ENCODE measurements at regions not wholly inside any gene's neighbourhood (a gene's known extent, or its start where the extent isn't known, plus 50 kb on each side); places are given as distances from the start of the nearest gene placed in this dataset.

- Histone ChIP-seq H3K4me2 (ENCODE audit: low read depth, low read length, poor library complexity, severe bottlenecking) (no peak overlapping the region), H2AFZ (ENCODE audit: low read length) (no peak overlapping the region), H3K9me2 (replicated peaks; ENCODE audit: insufficient read depth, low read length) (no peaks in the 10 kb centered on the region), H3K79me2 (ENCODE audit: low read length) (no peaks in the 10 kb centered on the region), H3K27me3 (ENCODE audit: low read length) (no peaks in the 10 kb centered on the region), H3K36me3 (ENCODE audit: insufficient read depth, low read length) (no peaks in the 10 kb centered on the region), H3K9me3 (ENCODE audit: low read length) (no peaks in the 10 kb centered on the region), H3K4me1 (ENCODE audit: low read length) (no peaks in the 10 kb centered on the region), H4K20me1 (ENCODE audit: insufficient read depth, low read depth, low read length) (no peaks in the 10 kb centered on the region), H3K27ac (ENCODE audit: low read length) (no peak overlapping the region), H3K4me3 (ENCODE audit: low read length) (no peak overlapping the region), H3K9ac (ENCODE audit: low read length) (no peak overlapping the region)
- DNase-seq: no peak
Measured at GRCh38 chr5:88394536-88395175, 126.0 kb upstream of the TMEM161B start.

- Histone ChIP-seq H3K4me2 (ENCODE audit: low read depth, low read length, poor library complexity, severe bottlenecking) (no peak overlapping the region), H3K9me2 (replicated peaks; ENCODE audit: insufficient read depth, low read length) (no peaks in the 10 kb centered on the region), H3K36me3 (ENCODE audit: insufficient read depth, low read length) (no peaks in the 10 kb centered on the region), H3K27ac (ENCODE audit: low read length) (no peak overlapping the region), H3K9ac (ENCODE audit: low read length) (no peak overlapping the region), H3K4me3 (ENCODE audit: low read length) (no peak overlapping the region), H3K4me1 (ENCODE audit: low read length) (no peaks in the 10 kb centered on the region), H3K27me3 (ENCODE audit: low read length) (no peaks in the 10 kb centered on the region), H3K79me2 (ENCODE audit: low read length) (no peaks in the 10 kb centered on the region), H3K9me3 (ENCODE audit: low read length) (no peaks in the 10 kb centered on the region), H4K20me1 (ENCODE audit: insufficient read depth, low read depth, low read length) (no peaks in the 10 kb centered on the region), H2AFZ (ENCODE audit: low read length) (no peak overlapping the region)
- DNase-seq: no peak
Measured at GRCh38 chr5:88393716-88394535, 125.3 kb upstream of the TMEM161B start.

GRCh38 chr5:88393042-88393441 is 124.4 kb upstream of the TMEM161B start:
- no peaks in the 10 kb centered on the region for H3K79me2 ChIP-seq (ENCODE audit: low read length)

GRCh38 chr5:88391991-88392390 is 123.3 kb upstream of the TMEM161B start:
- Histone ChIP-seq H3K36me3 (ENCODE audit: insufficient read depth, low read length) (no peaks in the 10 kb centered on the region), H3K27ac (ENCODE audit: low read length) (no peak overlapping the region), H4K20me1 (ENCODE audit: insufficient read depth, low read depth, low read length) (no peaks in the 10 kb centered on the region), H3K4me1 (ENCODE audit: low read length) (no peaks in the 10 kb centered on the region), H3K9me2 (replicated peaks; ENCODE audit: insufficient read depth, low read length) (no peaks in the 10 kb centered on the region), H3K79me2 (ENCODE audit: low read length) (no peaks in the 10 kb centered on the region), H3K4me2 (ENCODE audit: low read depth, low read length, poor library complexity, severe bottlenecking) (no peak overlapping the region), H2AFZ (ENCODE audit: low read length) (no peak overlapping the region), H3K27me3 (ENCODE audit: low read length) (no peaks in the 10 kb centered on the region), H3K9ac (ENCODE audit: low read length) (no peak overlapping the region), H3K4me3 (ENCODE audit: low read length) (no peak overlapping the region), H3K9me3 (ENCODE audit: low read length) (no peaks in the 10 kb centered on the region)
- DNase-seq: no peak

More at GRCh38 chr5:88393042-88393441, 124.4 kb upstream of the TMEM161B start:
- Histone ChIP-seq H3K9me3 (ENCODE audit: low read length) (no peaks in the 10 kb centered on the region), H3K4me1 (ENCODE audit: low read length) (no peaks in the 10 kb centered on the region), H3K4me2 (ENCODE audit: low read depth, low read length, poor library complexity, severe bottlenecking) (no peak overlapping the region), H3K36me3 (ENCODE audit: insufficient read depth, low read length) (no peaks in the 10 kb centered on the region), H3K9me2 (replicated peaks; ENCODE audit: insufficient read depth, low read length) (no peaks in the 10 kb centered on the region), H3K4me3 (ENCODE audit: low read length) (no peak overlapping the region), H3K9ac (ENCODE audit: low read length) (no peak overlapping the region), H3K27ac (ENCODE audit: low read length) (no peak overlapping the region), H4K20me1 (ENCODE audit: insufficient read depth, low read depth, low read length) (no peaks in the 10 kb centered on the region), H2AFZ (ENCODE audit: low read length) (no peak overlapping the region), H3K27me3 (ENCODE audit: low read length) (no peaks in the 10 kb centered on the region)
- no peak for DNase-seq

GRCh38 chr5:88391116-88391515 is 122.5 kb upstream of the TMEM161B start:
- H3K79me2 ChIP-seq (ENCODE audit: low read length): no peaks in the 10 kb centered on the region
- no peak overlapping the region for H3K9ac ChIP-seq (ENCODE audit: low read length)
- no peaks in the 10 kb centered on the region for H3K27me3 ChIP-seq (ENCODE audit: low read length)
- H3K4me3 ChIP-seq (ENCODE audit: low read length): no peak overlapping the region
- no peak overlapping the region for H3K27ac ChIP-seq (ENCODE audit: low read length)
- H3K9me2 ChIP-seq (replicated peaks; ENCODE audit: insufficient read depth, low read length): no peaks in the 10 kb centered on the region
- no peak overlapping the region for H3K4me2 ChIP-seq (ENCODE audit: low read depth, low read length, poor library complexity, severe bottlenecking)
- no peaks in the 10 kb centered on the region for H3K36me3 ChIP-seq (ENCODE audit: insufficient read depth, low read length)
- no peaks in the 10 kb centered on the region for H3K4me1 ChIP-seq (ENCODE audit: low read length)
- H3K9me3 ChIP-seq (ENCODE audit: low read length): no peaks in the 10 kb centered on the region
- H2AFZ ChIP-seq (ENCODE audit: low read length): no peak overlapping the region
- H4K20me1 ChIP-seq (ENCODE audit: insufficient read depth, low read depth, low read length): no peaks in the 10 kb centered on the region
- DNase-seq: no peak

GRCh38 chr5:88390481-88390880 is 121.8 kb upstream of the TMEM161B start:
- Histone ChIP-seq H3K9me2 (replicated peaks; ENCODE audit: insufficient read depth, low read length) (no peaks in the 10 kb centered on the region), H3K79me2 (ENCODE audit: low read length) (no peaks in the 10 kb centered on the region), H3K4me2 (ENCODE audit: low read depth, low read length, poor library complexity, severe bottlenecking) (no peak overlapping the region), H3K4me1 (ENCODE audit: low read length) (no peaks in the 10 kb centered on the region), H3K9me3 (ENCODE audit: low read length) (no peaks in the 10 kb centered on the region), H4K20me1 (ENCODE audit: insufficient read depth, low read depth, low read length) (no peaks in the 10 kb centered on the region), H2AFZ (ENCODE audit: low read length) (no peak overlapping the region), H3K27me3 (ENCODE audit: low read length) (no peaks in the 10 kb centered on the region), H3K36me3 (ENCODE audit: insufficient read depth, low read length) (no peaks in the 10 kb centered on the region), H3K27ac (ENCODE audit: low read length) (no peak overlapping the region), H3K9ac (ENCODE audit: low read length) (no peak overlapping the region), H3K4me3 (ENCODE audit: low read length) (no peak overlapping the region)
- DNase-seq: no peak

- H3K9ac ChIP-seq (ENCODE audit: low read length): no peak overlapping the region
- H3K4me2 ChIP-seq (ENCODE audit: low read depth, low read length, poor library complexity, severe bottlenecking): no peak overlapping the region
- H3K4me3 ChIP-seq (ENCODE audit: low read length): no peak overlapping the region
- no peaks in the 10 kb centered on the region for H4K20me1 ChIP-seq (ENCODE audit: insufficient read depth, low read depth, low read length)
- no peak for DNase-seq
- H3K27me3 ChIP-seq (ENCODE audit: low read length): no peaks in the 10 kb centered on the region
- H2AFZ ChIP-seq (ENCODE audit: low read length): no peak overlapping the region
- no peaks in the 10 kb centered on the region for H3K9me2 ChIP-seq (replicated peaks; ENCODE audit: insufficient read depth, low read length)
- no peaks in the 10 kb centered on the region for H3K79me2 ChIP-seq (ENCODE audit: low read length)
- H3K4me1 ChIP-seq (ENCODE audit: low read length): no peaks in the 10 kb centered on the region
- no peaks in the 10 kb centered on the region for H3K9me3 ChIP-seq (ENCODE audit: low read length)
- no peaks in the 10 kb centered on the region for H3K36me3 ChIP-seq (ENCODE audit: insufficient read depth, low read length)
- no peak overlapping the region for H3K27ac ChIP-seq (ENCODE audit: low read length)
Measured at GRCh38 chr5:88390096-88390441, 121.4 kb upstream of the TMEM161B start.

GRCh38 chr5:88389338-88390095 is 120.9 kb upstream of the TMEM161B start:
- no peaks in the 10 kb centered on the region for H3K9me3 ChIP-seq (ENCODE audit: low read length)
- H3K27me3 ChIP-seq (ENCODE audit: low read length): no peaks in the 10 kb centered on the region
- no peak overlapping the region for H3K4me3 ChIP-seq (ENCODE audit: low read length)
- no peaks in the 10 kb centered on the region for H3K4me1 ChIP-seq (ENCODE audit: low read length)
- no peak for DNase-seq
- no peaks in the 10 kb centered on the region for H3K79me2 ChIP-seq (ENCODE audit: low read length)
- H2AFZ ChIP-seq (ENCODE audit: low read length): no peak overlapping the region
- no peak overlapping the region for H3K9ac ChIP-seq (ENCODE audit: low read length)
- H3K27ac ChIP-seq (ENCODE audit: low read length): no peak overlapping the region
- H4K20me1 ChIP-seq (ENCODE audit: insufficient read depth, low read depth, low read length): no peaks in the 10 kb centered on the region
- no peak overlapping the region for H3K4me2 ChIP-seq (ENCODE audit: low read depth, low read length, poor library complexity, severe bottlenecking)
- no peaks in the 10 kb centered on the region for H3K36me3 ChIP-seq (ENCODE audit: insufficient read depth, low read length)
- no peaks in the 10 kb centered on the region for H3K9me2 ChIP-seq (replicated peaks; ENCODE audit: insufficient read depth, low read length)
